Esophagus muscularis mucosa (tissue), 4 donors: ENCODE measurements at regions not wholly inside any gene's neighbourhood (a gene's known extent, or its start where the extent isn't known, plus 50 kb on each side); places are given as distances from the start of the nearest gene placed in this dataset.

ENCODE experiments used
- DNase-seq: peaks from one replicate; pipeline ENCODE4 v3.0.0-alpha.2; 2017; ENCODE audit errors: extremely low spot score
- H3K27ac ChIP-seq, 4 donors: fragments of 200-600 bp; sonication (generic); replicated peaks in 1 of 4; 1 replicate in 3 of 4; 2 replicates in 1 of 4; pipeline ENCODE4 v1.5.1; 2016 to 2019; ENCODE audit warnings: mild to moderate bottlenecking in 1 of 4
- H3K27me3 ChIP-seq, 4 donors: fragments of 200-600 bp; sonication (generic); one replicate each; pipeline versions ENCODE4 v1.5.1 to v1.6.0; 2016 to 2019
- H3K36me3 ChIP-seq, 4 donors: fragments of 200-600 bp; sonication (generic); one replicate each; pipeline ENCODE4 v1.5.1; 2016 to 2019
- H3K4me1 ChIP-seq, 4 donors: fragments of 200-600 bp; sonication (generic); one replicate each; pipeline ENCODE4 v1.5.1; 2016 to 2019
- H3K4me3 ChIP-seq, 4 donors: fragments of 200-600 bp; sonication (generic); 1 replicate in 2 of 4; 2 replicates in 2 of 4; pipeline ENCODE4 v1.5.1; 2016 to 2019; ENCODE audit warnings: mild to moderate bottlenecking in 4 of 4, moderate library complexity in 1 of 4
- H3K9me3 ChIP-seq, 4 donors: fragments of 200-600 bp; sonication (generic); 1 replicate in 3 of 4; 2 replicates in 1 of 4; pipeline ENCODE4 v1.5.1; 2016 to 2019
- EP300 ChIP-seq: sonication (generic); formaldehyde crosslinking; IDR thresholded peaks from one replicate; pipeline ENCODE4 v1.6.1; 2017; ENCODE audit warnings: antibody characterized with exemption
- POLR2A ChIP-seq: fragments of 450-650 bp; IDR thresholded peaks from one replicate; pipeline ENCODE4 v1.6.1; 2017; ENCODE audit warnings: antibody characterized with exemption, moderate library complexity, mild to moderate bottlenecking, low read depth
- POLR2AphosphoS5 ChIP-seq, 2 donors: sonication (generic); formaldehyde crosslinking; IDR thresholded peaks; one replicate each; pipeline ENCODE4 v1.6.1; 2017; ENCODE audit warnings: antibody characterized with exemption in 2 of 2
- WGBS: methylation state at CpG from one replicate; pipeline ENCODE4 v1.1.5; 2018; 5-methylcytosine and 5-hydroxymethylcytosine counted together
- intact Hi-C: fragments of 100-400 bp; cut with DNase I; formaldehyde crosslinking; loops from one replicate; pipeline ENCODE4 v1.15.1; 2023
- TF ChIP-seq, protein P1 (sequence below), 3 experiments: fragments of 200-600 bp in 2 of 3; fragments of 450-650 bp in 1 of 3; sonication (generic) in 2 of 3; IDR thresholded peaks; one replicate each; pipeline ENCODE4 v1.5.1; 2017 to 2019; ENCODE audit warnings: antibody characterized with exemption in 3 of 3, mild to moderate bottlenecking in 2 of 3, moderate library complexity in 1 of 3

DNA sequence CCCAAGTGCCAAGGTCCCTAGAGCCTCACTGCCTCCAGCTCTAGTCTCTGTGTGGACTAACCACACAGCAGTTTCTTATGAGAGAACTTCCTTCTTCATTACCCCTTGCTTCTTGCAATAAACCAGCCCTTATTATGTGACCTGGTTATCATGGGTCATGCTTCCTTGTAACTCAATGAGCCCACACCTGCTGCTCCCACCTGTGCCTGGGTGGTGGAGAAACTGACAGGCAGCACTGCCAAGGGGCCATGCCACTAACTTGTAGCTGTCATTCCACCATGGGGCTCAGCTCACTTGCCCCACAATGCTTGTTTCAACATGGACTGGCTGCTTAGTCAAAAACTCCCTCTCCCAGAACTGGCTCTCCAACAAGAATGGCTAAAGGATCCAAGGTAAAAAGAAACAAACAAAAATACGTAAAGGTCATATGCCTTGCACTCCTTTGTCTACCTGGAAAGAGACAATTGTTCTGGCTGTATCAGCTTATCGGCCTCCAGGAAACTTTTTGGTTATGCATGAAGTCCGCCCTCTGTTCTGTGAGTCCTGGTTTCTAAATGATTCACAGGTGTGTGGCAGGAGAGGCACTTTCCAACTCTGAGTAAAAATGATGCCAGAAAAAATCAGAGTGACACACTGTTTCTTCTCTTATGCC lies 446.4 kb downstream of the COG6 start:
- no peaks in the 10 kb centered on the region for H3K4me1 ChIP-seq
- no peaks in the 10 kb centered on the region for H3K27me3 ChIP-seq
- WGBS: 91% methylated on average over 3 of the region's 3 CpGs
- intact Hi-C loops: no loop called here
- peaks cover 0 to 7% (median 0%) of the 10 kb centered on the region in 4 donors for H3K9me3 ChIP-seq
- no peak for TF ChIP-seq EP300
- no peak for TF ChIP-seq POLR2AphosphoS5 (IDR thresholded peaks at IDR 0.05)
- TF ChIP-seq, protein P1, sequence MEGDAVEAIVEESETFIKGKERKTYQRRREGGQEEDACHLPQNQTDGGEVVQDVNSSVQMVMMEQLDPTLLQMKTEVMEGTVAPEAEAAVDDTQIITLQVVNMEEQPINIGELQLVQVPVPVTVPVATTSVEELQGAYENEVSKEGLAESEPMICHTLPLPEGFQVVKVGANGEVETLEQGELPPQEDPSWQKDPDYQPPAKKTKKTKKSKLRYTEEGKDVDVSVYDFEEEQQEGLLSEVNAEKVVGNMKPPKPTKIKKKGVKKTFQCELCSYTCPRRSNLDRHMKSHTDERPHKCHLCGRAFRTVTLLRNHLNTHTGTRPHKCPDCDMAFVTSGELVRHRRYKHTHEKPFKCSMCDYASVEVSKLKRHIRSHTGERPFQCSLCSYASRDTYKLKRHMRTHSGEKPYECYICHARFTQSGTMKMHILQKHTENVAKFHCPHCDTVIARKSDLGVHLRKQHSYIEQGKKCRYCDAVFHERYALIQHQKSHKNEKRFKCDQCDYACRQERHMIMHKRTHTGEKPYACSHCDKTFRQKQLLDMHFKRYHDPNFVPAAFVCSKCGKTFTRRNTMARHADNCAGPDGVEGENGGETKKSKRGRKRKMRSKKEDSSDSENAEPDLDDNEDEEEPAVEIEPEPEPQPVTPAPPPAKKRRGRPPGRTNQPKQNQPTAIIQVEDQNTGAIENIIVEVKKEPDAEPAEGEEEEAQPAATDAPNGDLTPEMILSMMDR (IDR thresholded peaks at IDR 0.05): no peak
- no peak for TF ChIP-seq POLR2A
- no peaks in the 10 kb centered on the region for H3K36me3 ChIP-seq
- no peak for DNase-seq
- H3K4me3 ChIP-seq: no peak overlapping the region
- H3K27ac ChIP-seq: no peak overlapping the region

DNA sequence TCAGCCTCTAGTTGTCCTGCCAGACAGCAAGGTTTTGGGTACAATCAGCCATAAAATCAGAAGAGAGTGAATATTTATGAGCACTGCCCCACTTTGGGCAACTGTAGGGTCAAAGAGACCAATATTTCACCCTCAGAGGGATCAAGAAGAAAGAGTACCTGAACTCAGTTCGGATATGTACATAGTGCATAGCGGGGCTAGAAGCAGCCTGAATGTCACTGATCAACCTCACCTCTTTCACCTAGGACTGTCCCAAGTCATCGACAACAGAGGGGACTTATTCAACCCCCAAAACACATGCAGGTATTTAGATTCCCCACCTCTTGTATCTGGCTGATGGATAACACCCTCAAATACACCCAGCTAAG lies 446.9 kb downstream of the COG6 start:
- no peaks in the 10 kb centered on the region for H3K4me1 ChIP-seq
- H3K27me3 ChIP-seq: no peaks in the 10 kb centered on the region
- H3K4me3 ChIP-seq: no peak overlapping the region
- 98% methylated on average over 3 of the region's 3 CpGs for WGBS
- peaks cover 0 to 7% (median 0%) of the 10 kb centered on the region in 4 donors for H3K9me3 ChIP-seq
- intact Hi-C loops: no loop called here
- no peak for DNase-seq
- no peaks in the 10 kb centered on the region for H3K36me3 ChIP-seq
- H3K27ac ChIP-seq: no peak overlapping the region
- TF ChIP-seq POLR2AphosphoS5 (IDR thresholded peaks at IDR 0.05) (no peak), POLR2A (no peak), EP300 (no peak)
- TF ChIP-seq, protein P1 (IDR thresholded peaks at IDR 0.05): no peak

DNA sequence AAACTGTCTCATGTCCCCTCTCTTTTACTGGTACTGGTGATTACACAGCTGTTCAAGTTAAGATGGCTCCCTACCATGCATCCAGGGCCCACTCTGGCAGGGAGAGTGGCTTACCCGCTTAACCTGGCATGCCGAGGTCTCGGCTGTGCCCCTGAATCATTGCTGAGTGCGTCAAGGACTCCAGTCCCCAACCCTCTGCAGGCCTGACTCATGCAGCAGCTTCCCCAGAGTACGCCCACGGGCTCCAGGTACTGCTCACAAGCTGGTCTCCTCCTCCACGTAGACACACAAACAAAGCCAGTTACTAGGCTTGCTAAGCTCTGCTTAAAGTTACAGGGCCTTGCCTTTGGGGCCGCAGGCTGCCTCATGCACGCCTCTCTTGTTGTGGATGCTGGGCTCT lies 447.4 kb downstream of the COG6 start:
- H3K4me3 ChIP-seq: no peak overlapping the region
- DNase-seq: no peak
- intact Hi-C loops: no loop called here
- no peak overlapping the region for H3K27ac ChIP-seq
- H3K27me3 ChIP-seq: no peaks in the 10 kb centered on the region
- peaks cover 0 to 7% (median 0%) of the 10 kb centered on the region in 4 donors for H3K9me3 ChIP-seq
- no peaks in the 10 kb centered on the region for H3K36me3 ChIP-seq
- WGBS: 79% methylated on average over 4 of the region's 9 CpGs
- no peaks in the 10 kb centered on the region for H3K4me1 ChIP-seq
- TF ChIP-seq POLR2AphosphoS5 (IDR thresholded peaks at IDR 0.05) (no peak), EP300 (no peak), POLR2A (no peak)
- TF ChIP-seq, protein P1 (IDR thresholded peaks at IDR 0.05): no peak

DNA sequence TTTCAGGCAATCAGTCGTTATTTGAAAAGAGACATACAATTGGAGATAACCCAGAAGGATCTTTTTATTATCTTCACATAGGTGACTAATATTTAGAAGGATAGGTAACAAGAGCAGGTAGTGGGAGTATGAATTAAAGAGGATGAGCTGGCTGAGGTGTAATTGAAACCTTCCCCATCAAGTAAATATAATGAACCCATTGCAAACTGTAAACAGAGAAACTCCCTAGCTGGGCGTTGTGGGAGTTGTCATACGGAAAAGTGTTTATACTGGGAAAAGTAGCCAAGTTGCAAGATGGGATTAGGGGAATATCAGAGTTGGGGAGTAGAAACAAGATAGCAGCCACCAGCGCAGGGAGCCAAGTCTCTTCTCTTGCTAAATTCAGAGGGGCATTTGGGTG lies 448.4 kb downstream of the COG6 start:
- Histone ChIP-seq H3K9me3 (peaks cover 0 to 7% (median 0%) of the 10 kb centered on the region in 4 donors), H3K4me1 (peaks cover 0 to 2% (median 0%) of the 10 kb centered on the region in 4 donors), H3K4me3 (no peak overlapping the region), H3K36me3 (no peaks in the 10 kb centered on the region), H3K27me3 (no peaks in the 10 kb centered on the region), H3K27ac (no peak overlapping the region)
- intact Hi-C loops: no loop called here
- DNase-seq: no peak
- TF ChIP-seq POLR2A (no peak), EP300 (no peak), POLR2AphosphoS5 (IDR thresholded peaks at IDR 0.05) (no peak)
- TF ChIP-seq, protein P1 (IDR thresholded peaks at IDR 0.05): no peak
- 87% methylated on average over 4 of the region's 4 CpGs for WGBS

DNA sequence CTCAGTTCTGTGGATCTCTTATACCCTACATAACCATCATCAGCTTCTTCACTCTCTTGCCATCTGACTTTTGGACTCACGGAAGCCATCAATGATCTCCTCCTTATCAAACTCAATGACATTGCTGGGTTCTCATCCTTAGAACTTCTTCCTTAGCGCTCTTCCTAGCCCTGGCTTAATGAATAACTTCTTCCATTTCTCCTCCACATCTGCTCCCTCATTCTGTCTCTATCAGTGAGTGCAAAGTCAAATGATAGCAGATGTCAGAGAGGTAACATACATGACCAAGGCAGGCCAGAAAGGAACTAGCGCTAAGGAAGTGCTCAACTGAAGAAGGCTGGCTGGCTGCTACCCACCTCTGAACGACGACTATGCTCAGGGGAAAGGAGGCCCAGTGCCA lies 449.8 kb downstream of the COG6 start:
- intact Hi-C loops: no loop called here

More for the DNA sequence above, 449.8 kb downstream of the COG6 start:
- WGBS: 95% methylated on average over 5 of the region's 5 CpGs
- Histone ChIP-seq H3K9me3 (no peaks in the 10 kb centered on the region), H3K36me3 (no peaks in the 10 kb centered on the region), H3K4me1 (peaks cover 0 to 5% (median 2%) of the 10 kb centered on the region in 4 donors), H3K27ac (no peak overlapping the region), H3K27me3 (no peaks in the 10 kb centered on the region), H3K4me3 (no peak overlapping the region)
- TF ChIP-seq EP300 (no peak), POLR2AphosphoS5 (IDR thresholded peaks at IDR 0.05) (no peak), POLR2A (no peak)
- TF ChIP-seq, protein P1 (IDR thresholded peaks at IDR 0.05): no peak
- no peak for DNase-seq
